ENCODE measurements at regions not wholly inside any gene's neighbourhood (a gene's known extent, or its start where the extent isn't known, plus 50 kb on each side); places are given as distances from the start of the nearest gene placed in this dataset.

DNA sequence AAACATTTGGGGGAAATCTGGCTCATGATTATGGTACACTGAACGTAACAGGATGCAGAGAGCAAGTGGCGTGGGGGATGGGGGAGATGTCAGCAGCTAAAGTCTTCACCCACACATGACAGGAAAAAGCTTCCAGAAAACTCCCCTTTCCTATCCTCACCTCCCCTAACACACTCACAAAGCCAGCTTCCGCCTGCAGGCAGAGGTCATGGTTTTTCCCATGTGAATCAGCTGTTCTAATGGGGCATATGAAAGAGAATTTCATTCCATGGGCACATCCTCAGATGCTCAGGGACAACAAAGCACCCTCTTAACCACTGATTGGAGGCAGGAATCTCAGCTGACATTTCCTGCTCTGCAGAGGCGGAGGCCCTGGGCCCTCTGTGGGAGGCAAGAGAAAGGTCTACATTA, 129.1 kb downstream of the TSN start:
- no peak for DNase-seq (ENCODE audit: low read depth in 6 of 9, low spot score in 9 of 9)
- peaks cover 0 to 9% of the 10 kb centered on the region in 2 donors for H3K4me1 ChIP-seq (ENCODE audit: control insufficient read depth in 2 of 2, insufficient read depth in 2 of 2, low read length in 2 of 2)
- no peaks in the 10 kb centered on the region for H3K27me3 ChIP-seq (ENCODE audit: control insufficient read depth in 2 of 2, insufficient read depth in 1 of 2, low read length in 1 of 2)
- WGBS = 91% methylated on average over 4 of the region's 4 CpGs
- no peaks in the 10 kb centered on the region for H3K36me3 ChIP-seq (ENCODE audit: control insufficient read depth in 2 of 2, insufficient read depth in 2 of 2, low read length in 1 of 2)
- H3K9me3 ChIP-seq (ENCODE audit: control insufficient read depth in 2 of 2, insufficient read depth in 1 of 2, low read length in 1 of 2) = no peaks in the 10 kb centered on the region
- H3K27ac ChIP-seq (ENCODE audit: low read depth in 1 of 2, low read length in 1 of 2) = no peak overlapping the region
- H3K4me3 ChIP-seq (ENCODE audit: low read length in 2 of 2) = no peak overlapping the region

DNA sequence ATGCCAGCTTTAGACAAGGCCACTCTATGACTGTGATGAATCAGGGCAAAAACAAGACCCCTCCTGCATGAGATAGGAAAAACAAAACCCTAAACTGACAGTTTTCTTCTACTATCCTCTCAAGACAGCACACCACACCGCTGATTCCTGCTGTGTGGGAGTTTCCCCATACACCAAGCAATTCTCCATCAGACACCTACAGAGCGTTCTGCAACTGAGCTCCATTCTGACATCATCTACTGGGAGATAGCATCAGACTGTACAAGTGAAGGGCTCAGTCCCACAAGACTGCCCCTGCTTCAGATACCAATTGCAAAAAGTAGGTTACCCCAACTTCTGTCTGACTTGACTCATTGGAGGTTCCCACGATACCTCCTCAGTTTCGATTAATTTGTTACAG, 130.6 kb downstream of the TSN start:
- Histone ChIP-seq H3K27ac (ENCODE audit: low read depth in 1 of 2, low read length in 1 of 2) (no peak overlapping the region), H3K4me3 (ENCODE audit: low read length in 2 of 2) (no peak overlapping the region), H3K9me3 (ENCODE audit: control insufficient read depth in 2 of 2, insufficient read depth in 1 of 2, low read length in 1 of 2) (no peaks in the 10 kb centered on the region), H3K4me1 (ENCODE audit: control insufficient read depth in 2 of 2, insufficient read depth in 2 of 2, low read length in 2 of 2) (peaks cover 0 to 13% of the 10 kb centered on the region in 2 donors), H3K27me3 (ENCODE audit: control insufficient read depth in 2 of 2, insufficient read depth in 1 of 2, low read length in 1 of 2) (no peaks in the 10 kb centered on the region), H3K36me3 (ENCODE audit: control insufficient read depth in 2 of 2, insufficient read depth in 2 of 2, low read length in 1 of 2) (no peaks in the 10 kb centered on the region)
- 94% methylated on average over 4 of the region's 4 CpGs for WGBS
- DNase-seq (ENCODE audit: low read depth in 6 of 9, low spot score in 9 of 9) = no peak

DNA sequence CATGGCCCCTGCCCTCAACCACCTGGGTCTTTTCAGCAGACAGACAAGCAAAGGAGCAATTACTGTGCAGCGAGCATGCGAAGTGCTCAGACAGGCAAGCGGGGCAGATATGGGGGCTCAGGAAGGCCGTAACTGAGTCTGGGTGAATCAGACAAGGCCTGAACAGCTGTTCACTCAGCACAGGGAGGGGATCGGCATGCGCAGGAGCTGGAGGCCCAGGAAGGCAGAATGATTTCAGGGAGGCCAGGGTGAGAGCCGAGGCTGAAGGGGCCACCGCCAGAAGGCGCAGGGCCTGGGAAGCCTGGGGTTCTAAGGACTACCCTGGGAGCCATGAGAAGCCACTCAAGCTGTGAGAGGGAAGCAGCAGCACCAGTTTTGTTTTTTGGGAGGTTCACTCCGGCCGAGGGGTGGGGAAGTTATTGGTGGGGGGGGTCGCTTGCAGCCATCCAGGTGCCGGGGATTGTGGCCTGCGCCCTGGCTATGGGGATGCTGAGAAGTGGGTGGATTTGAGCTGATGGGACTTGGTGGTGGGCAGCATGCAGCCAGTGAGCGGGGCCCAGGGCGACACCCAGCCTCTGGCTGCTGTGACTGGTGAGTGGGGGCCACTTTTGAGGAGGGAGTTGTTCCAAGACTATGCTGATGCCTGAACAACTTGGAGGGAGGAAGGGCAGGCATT, 132.2 kb downstream of the TSN start:
- no peak overlapping the region for H3K4me3 ChIP-seq (ENCODE audit: low read length in 2 of 2)
- H3K9me3 ChIP-seq (ENCODE audit: control insufficient read depth in 2 of 2, insufficient read depth in 1 of 2, low read length in 1 of 2) = no peaks in the 10 kb centered on the region
- no peak overlapping the region for H3K27ac ChIP-seq (ENCODE audit: low read depth in 1 of 2, low read length in 1 of 2)
- 97% methylated on average over 16 of the region's 16 CpGs for WGBS
- H3K4me1 ChIP-seq (ENCODE audit: control insufficient read depth in 2 of 2, insufficient read depth in 2 of 2, low read length in 2 of 2) = peaks cover 0 to 13% of the 10 kb centered on the region in 2 donors
- no peaks in the 10 kb centered on the region for H3K27me3 ChIP-seq (ENCODE audit: control insufficient read depth in 2 of 2, insufficient read depth in 1 of 2, low read length in 1 of 2)
- no peaks in the 10 kb centered on the region for H3K36me3 ChIP-seq (ENCODE audit: control insufficient read depth in 2 of 2, insufficient read depth in 2 of 2, low read length in 1 of 2)
- DNase-seq (ENCODE audit: low read depth in 6 of 9, low spot score in 9 of 9) = no peak

DNA sequence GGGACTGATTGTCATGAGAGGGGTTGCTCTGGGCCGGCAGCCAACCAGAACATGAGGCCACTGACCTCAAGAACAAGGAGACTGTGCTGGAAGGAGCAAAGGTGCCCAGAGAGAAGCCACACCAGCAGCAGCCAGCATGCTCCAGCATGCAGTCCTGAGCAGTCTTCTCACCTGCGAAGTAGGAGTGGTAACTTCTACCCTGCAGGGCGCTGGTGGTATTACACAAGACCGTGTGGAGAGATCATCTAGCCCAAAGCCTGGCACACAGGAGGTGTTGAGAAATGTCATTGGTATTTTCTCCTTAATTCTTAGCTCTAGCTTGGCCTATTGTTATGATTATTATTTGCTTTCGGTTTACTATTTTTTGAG, 132.7 kb downstream of the TSN start:
- Histone ChIP-seq H3K9me3 (ENCODE audit: control insufficient read depth in 2 of 2, insufficient read depth in 1 of 2, low read length in 1 of 2) (no peaks in the 10 kb centered on the region), H3K27me3 (ENCODE audit: control insufficient read depth in 2 of 2, insufficient read depth in 1 of 2, low read length in 1 of 2) (no peaks in the 10 kb centered on the region), H3K36me3 (ENCODE audit: control insufficient read depth in 2 of 2, insufficient read depth in 2 of 2, low read length in 1 of 2) (no peaks in the 10 kb centered on the region), H3K4me3 (ENCODE audit: low read length in 2 of 2) (no peak overlapping the region), H3K4me1 (ENCODE audit: control insufficient read depth in 2 of 2, insufficient read depth in 2 of 2, low read length in 2 of 2) (peaks cover 0 to 13% of the 10 kb centered on the region in 2 donors), H3K27ac (ENCODE audit: low read depth in 1 of 2, low read length in 1 of 2) (no peak overlapping the region)
- DNase-seq (ENCODE audit: low read depth in 6 of 9, low spot score in 9 of 9) = peak in 1 of 9 donors; percentile 20
- 93% methylated on average over 5 of the region's 5 CpGs for WGBS

DNA sequence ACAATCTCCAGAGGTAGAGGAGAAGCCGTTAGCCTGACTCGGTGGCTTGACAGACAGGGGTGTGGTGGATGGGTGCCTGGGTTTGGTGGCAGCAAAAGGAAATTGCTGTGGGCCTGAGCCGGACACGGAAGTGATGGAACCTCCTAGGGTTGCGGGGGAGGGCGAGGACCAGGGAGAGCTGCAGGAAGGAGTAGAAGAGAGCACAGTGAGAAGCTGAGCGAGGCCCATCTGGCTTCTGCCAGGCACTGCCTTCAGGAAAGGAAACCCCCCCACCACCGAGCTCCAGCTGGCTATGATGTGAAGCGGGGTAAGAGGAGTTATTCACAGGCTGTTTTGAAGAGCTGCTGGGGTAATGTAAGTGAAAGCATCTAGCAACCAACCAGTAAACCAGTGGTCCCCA, 134.6 kb downstream of the TSN start:
- Histone ChIP-seq H3K4me1 (ENCODE audit: control insufficient read depth in 2 of 2, insufficient read depth in 2 of 2, low read length in 2 of 2) (peaks cover 0 to 4% of the 10 kb centered on the region in 2 donors), H3K27me3 (ENCODE audit: control insufficient read depth in 2 of 2, insufficient read depth in 1 of 2, low read length in 1 of 2) (no peaks in the 10 kb centered on the region), H3K36me3 (ENCODE audit: control insufficient read depth in 2 of 2, insufficient read depth in 2 of 2, low read length in 1 of 2) (no peaks in the 10 kb centered on the region), H3K27ac (ENCODE audit: low read depth in 1 of 2, low read length in 1 of 2) (no peak overlapping the region), H3K9me3 (ENCODE audit: control insufficient read depth in 2 of 2, insufficient read depth in 1 of 2, low read length in 1 of 2) (no peaks in the 10 kb centered on the region), H3K4me3 (ENCODE audit: low read length in 2 of 2) (no peak overlapping the region)
- peak in 1 of 9 donors; percentile 14 for DNase-seq (ENCODE audit: low read depth in 6 of 9, low spot score in 9 of 9)
- 67% methylated on average over 9 of the region's 9 CpGs for WGBS

DNA sequence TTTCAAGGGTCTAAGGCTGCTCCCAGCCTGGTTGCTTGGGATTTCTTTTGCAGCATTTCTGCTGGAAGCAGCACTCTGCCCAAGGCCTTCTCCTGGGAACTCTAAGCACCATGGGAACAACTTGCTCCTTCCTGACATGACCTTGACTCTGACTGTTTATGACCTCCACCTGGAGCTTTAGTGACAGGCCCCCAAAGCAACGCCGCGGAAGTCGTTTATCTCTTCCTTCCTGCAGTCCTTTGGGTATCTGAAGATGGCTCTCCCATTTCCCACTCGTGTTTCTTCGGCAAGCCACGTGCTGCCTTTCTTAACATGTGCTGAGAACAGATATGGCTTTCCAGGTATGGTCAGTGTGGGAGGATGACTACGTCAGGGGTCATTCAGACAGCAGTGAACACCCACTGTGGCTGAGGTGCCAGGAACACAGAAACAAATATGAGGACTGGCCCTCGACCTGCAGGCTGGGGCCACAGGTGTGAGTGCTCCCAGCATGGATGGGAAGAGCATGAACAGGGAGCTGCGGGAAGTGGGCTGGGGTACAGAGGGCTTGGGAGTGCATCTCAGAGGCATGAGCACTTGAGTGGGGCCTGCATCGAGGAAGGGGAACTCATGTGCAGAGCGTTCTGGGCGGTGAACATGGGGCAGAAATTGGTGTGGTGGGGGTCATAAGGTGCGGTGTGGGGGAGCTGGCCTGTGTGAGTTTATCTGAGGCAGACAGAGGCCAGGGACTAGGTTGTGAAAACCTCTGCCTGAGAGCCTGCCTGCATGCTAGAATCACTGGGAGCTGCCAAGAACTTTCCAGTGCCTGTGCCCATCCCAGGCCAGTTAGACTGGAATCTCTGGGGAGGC, 140.5 kb downstream of the TSN start:
- H3K27me3 ChIP-seq (ENCODE audit: control insufficient read depth in 2 of 2, insufficient read depth in 1 of 2, low read length in 1 of 2) = no peaks in the 10 kb centered on the region
- H3K27ac ChIP-seq (ENCODE audit: low read depth in 1 of 2, low read length in 1 of 2) = no peak overlapping the region
- no peak overlapping the region for H3K4me3 ChIP-seq (ENCODE audit: low read length in 2 of 2)
- WGBS = 92% methylated on average over 14 of the region's 14 CpGs
- H3K4me1 ChIP-seq (ENCODE audit: control insufficient read depth in 2 of 2, insufficient read depth in 2 of 2, low read length in 2 of 2) = no peaks in the 10 kb centered on the region
- DNase-seq (ENCODE audit: low read depth in 6 of 9, low spot score in 9 of 9) = no peak
- no peaks in the 10 kb centered on the region for H3K9me3 ChIP-seq (ENCODE audit: control insufficient read depth in 2 of 2, insufficient read depth in 1 of 2, low read length in 1 of 2)
- H3K36me3 ChIP-seq (ENCODE audit: control insufficient read depth in 2 of 2, insufficient read depth in 2 of 2, low read length in 1 of 2) = no peaks in the 10 kb centered on the region

DNA sequence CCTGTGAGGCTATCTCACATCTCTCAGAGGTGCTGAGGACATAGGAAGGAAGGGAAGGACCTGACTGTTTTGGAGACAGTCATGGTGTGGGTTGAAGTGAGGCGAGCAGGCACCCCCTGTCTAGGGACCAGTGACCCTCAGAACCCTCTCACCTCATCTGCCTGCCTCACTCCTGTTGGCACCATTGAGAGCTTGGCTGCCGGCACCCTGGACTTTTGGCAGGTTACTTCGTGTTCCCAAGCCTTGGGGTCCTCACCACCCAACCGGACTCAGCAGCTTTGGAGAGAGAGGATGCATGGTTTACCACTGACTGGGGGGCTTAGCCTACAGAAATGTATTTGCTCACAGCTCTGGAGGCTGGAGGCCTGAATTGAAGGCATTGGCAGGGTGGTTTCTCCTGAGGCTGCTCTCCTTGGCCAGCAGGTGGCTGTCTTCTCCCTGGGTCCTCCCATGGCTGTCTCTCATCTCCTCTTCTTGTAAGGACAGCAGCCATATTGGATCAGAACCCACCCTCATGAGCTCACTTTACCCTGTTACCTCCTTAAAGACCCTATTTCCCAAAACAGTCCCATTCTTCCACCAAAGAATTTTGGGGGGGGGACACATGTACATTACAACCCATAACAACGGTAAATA, 142.0 kb downstream of the TSN start:
- H3K4me3 ChIP-seq (ENCODE audit: low read length in 2 of 2) = no peak overlapping the region
- WGBS = 94% methylated on average over 5 of the region's 5 CpGs
- no peaks in the 10 kb centered on the region for H3K27me3 ChIP-seq (ENCODE audit: control insufficient read depth in 2 of 2, insufficient read depth in 1 of 2, low read length in 1 of 2)
- H3K27ac ChIP-seq (ENCODE audit: low read depth in 1 of 2, low read length in 1 of 2) = no peak overlapping the region
- peak in 1 of 9 donors; percentile 32 for DNase-seq (ENCODE audit: low read depth in 6 of 9, low spot score in 9 of 9)
- no peaks in the 10 kb centered on the region for H3K9me3 ChIP-seq (ENCODE audit: control insufficient read depth in 2 of 2, insufficient read depth in 1 of 2, low read length in 1 of 2)
- H3K4me1 ChIP-seq (ENCODE audit: control insufficient read depth in 2 of 2, insufficient read depth in 2 of 2, low read length in 2 of 2) = no peaks in the 10 kb centered on the region
- no peaks in the 10 kb centered on the region for H3K36me3 ChIP-seq (ENCODE audit: control insufficient read depth in 2 of 2, insufficient read depth in 2 of 2, low read length in 1 of 2)

DNA sequence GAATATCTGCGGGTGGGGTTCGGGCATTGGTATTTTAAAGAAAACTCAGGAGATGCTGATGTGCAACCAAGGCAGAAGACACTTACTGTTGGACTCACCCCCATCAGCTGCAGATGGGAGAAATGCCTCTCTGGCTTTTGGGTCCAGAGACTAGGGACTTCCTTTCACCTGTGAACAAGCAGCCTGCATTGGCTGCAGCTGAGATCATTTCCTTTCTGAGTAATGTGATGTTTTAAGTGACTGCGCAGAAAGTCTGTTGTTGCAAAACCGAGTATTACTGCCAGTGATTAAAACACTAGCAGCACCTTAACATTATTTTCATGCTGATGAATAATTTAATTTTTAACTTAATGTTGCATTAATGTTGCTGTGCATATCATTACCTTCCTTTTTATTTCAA, 143.0 kb downstream of the TSN start:
- Histone ChIP-seq H3K36me3 (ENCODE audit: control insufficient read depth in 2 of 2, insufficient read depth in 2 of 2, low read length in 1 of 2) (no peaks in the 10 kb centered on the region), H3K4me3 (ENCODE audit: low read length in 2 of 2) (no peak overlapping the region), H3K4me1 (ENCODE audit: control insufficient read depth in 2 of 2, insufficient read depth in 2 of 2, low read length in 2 of 2) (no peaks in the 10 kb centered on the region), H3K27me3 (ENCODE audit: control insufficient read depth in 2 of 2, insufficient read depth in 1 of 2, low read length in 1 of 2) (no peaks in the 10 kb centered on the region), H3K9me3 (ENCODE audit: control insufficient read depth in 2 of 2, insufficient read depth in 1 of 2, low read length in 1 of 2) (no peaks in the 10 kb centered on the region), H3K27ac (ENCODE audit: low read depth in 1 of 2, low read length in 1 of 2) (no peak overlapping the region)
- no peak for DNase-seq (ENCODE audit: low read depth in 6 of 9, low spot score in 9 of 9)
- WGBS = 77% methylated on average over 4 of the region's 4 CpGs

DNA sequence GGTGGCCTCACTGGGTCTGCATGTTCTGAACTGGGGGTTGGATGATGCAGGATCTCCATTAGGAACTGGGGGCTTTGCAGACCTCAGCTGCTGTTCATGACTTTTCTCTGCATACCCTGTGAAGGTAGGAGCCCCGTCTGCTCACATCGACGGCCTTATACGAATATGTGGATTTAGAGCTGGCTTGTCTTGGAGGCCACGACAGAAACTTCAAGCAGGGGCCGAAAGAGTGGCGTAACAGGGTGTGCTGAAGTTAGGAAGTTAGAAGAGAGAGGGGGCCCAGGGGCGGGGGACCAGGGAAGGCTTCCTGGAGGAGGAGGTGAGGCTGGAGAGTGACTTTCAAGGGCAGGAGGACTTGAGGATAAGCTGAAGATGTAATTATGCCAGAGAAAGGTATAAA, 144.9 kb downstream of the TSN start:
- 95% methylated on average over 8 of the region's 8 CpGs for WGBS

More for the DNA sequence above, 144.9 kb downstream of the TSN start:
- H3K4me1 ChIP-seq (ENCODE audit: control insufficient read depth in 2 of 2, insufficient read depth in 2 of 2, low read length in 2 of 2) = no peaks in the 10 kb centered on the region
- no peak overlapping the region for H3K27ac ChIP-seq (ENCODE audit: low read depth in 1 of 2, low read length in 1 of 2)
- H3K9me3 ChIP-seq (ENCODE audit: control insufficient read depth in 2 of 2, insufficient read depth in 1 of 2, low read length in 1 of 2) = no peaks in the 10 kb centered on the region
- no peak for DNase-seq (ENCODE audit: low read depth in 6 of 9, low spot score in 9 of 9)
- H3K27me3 ChIP-seq (ENCODE audit: control insufficient read depth in 2 of 2, insufficient read depth in 1 of 2, low read length in 1 of 2) = no peaks in the 10 kb centered on the region
- no peak overlapping the region for H3K4me3 ChIP-seq (ENCODE audit: low read length in 2 of 2)
- no peaks in the 10 kb centered on the region for H3K36me3 ChIP-seq (ENCODE audit: control insufficient read depth in 2 of 2, insufficient read depth in 2 of 2, low read length in 1 of 2)
